ENCODE measurements at regions not wholly inside any gene's neighbourhood (a gene's known extent, or its start where the extent isn't known, plus 50 kb on each side); places are given as distances from the start of the nearest gene placed in this dataset.

GRCh38 chr3:72666447-72666755, 181.8 kb downstream of the SHQ1 start:
- TF ChIP-seq RCOR1 (IDR thresholded peaks at IDR 0.05; ENCODE audit: insufficient replicate concordance, low read length) = no peak
- no peak for TF ChIP-seq POLR2A (IDR thresholded peaks at IDR 0.05; ENCODE audit: low read depth, low read length)
- no peak for TF ChIP-seq CTCF (conservative IDR thresholded peaks at IDR 0.05; ENCODE audit: low read depth, low read length)
- TF ChIP-seq SMC3 (IDR thresholded peaks at IDR 0.05; ENCODE audit: low read depth, low read length) = no peak
- TF ChIP-seq ELK1 (IDR thresholded peaks at IDR 0.05; ENCODE audit: borderline replicate concordance, low read depth, low read length) = no peak
- TF ChIP-seq RAD21 (IDR thresholded peaks at IDR 0.05; ENCODE audit: low read length) = no peak

Data from IMR-90 (cell line).